Sigmoid colon (tissue), 6 donors: ENCODE measurements at regions not wholly inside any gene's neighbourhood (a gene's known extent, or its start where the extent isn't known, plus 50 kb on each side); places are given as distances from the start of the nearest gene placed in this dataset.

ENCODE experiments used
- DNase-seq: peaks from one replicate; pipeline ENCODE4 v3.0.0-alpha.2; 2019
- H3K27ac ChIP-seq, 4 donors: fragments of 200-600 bp; sonication (generic); one replicate each; pipeline ENCODE4 v1.5.1; 2016 to 2019; ENCODE audit warnings: mild to moderate bottlenecking in 1 of 4
- H3K27me3 ChIP-seq, 3 donors: fragments of 200-600 bp; sonication (generic); one replicate each; pipeline ENCODE4 v1.5.1; 2019; ENCODE audit warnings: mild to moderate bottlenecking in 1 of 3
- H3K36me3 ChIP-seq, 4 donors: fragments of 200-600 bp; sonication (generic); one replicate each; pipeline ENCODE4 v1.5.1; 2016 to 2019
- H3K4me1 ChIP-seq, 4 donors: fragments of 200-600 bp; sonication (generic); one replicate each; pipeline ENCODE4 v1.5.1; 2017 to 2019
- H3K4me3 ChIP-seq, 4 donors: fragments of 200-600 bp; sonication (generic); one replicate each; pipeline ENCODE4 v1.5.1; 2017 to 2019; ENCODE audit warnings: mild to moderate bottlenecking in 2 of 4, moderate library complexity in 1 of 4
- H3K9me3 ChIP-seq, 4 donors: fragments of 200-600 bp in 3 of 4; sonication (generic) in 3 of 4; one replicate each; pipeline versions ENCODE4 v1.5.1 to v1.6.1; 2013 to 2019
- EP300 ChIP-seq, 4 donors: sonication (generic); formaldehyde crosslinking; IDR thresholded peaks; one replicate each; pipeline ENCODE4 v1.6.1; 2017; ENCODE audit warnings: antibody characterized with exemption in 4 of 4
- POLR2A ChIP-seq, 2 donors: fragments of 450-650 bp; IDR thresholded peaks; one replicate each; pipeline ENCODE4 v1.6.1; 2016; ENCODE audit warnings: antibody characterized with exemption in 2 of 2, mild to moderate bottlenecking in 2 of 2, moderate library complexity in 2 of 2
- POLR2AphosphoS5 ChIP-seq, 4 donors: sonication (generic); formaldehyde crosslinking; IDR thresholded peaks; one replicate each; pipeline ENCODE4 v1.6.1; 2017; ENCODE audit warnings: antibody characterized with exemption in 4 of 4
- WGBS, 2 donors: extraction: QIAGEN DNeasy Blood & Tissue Kit; methylation state at CpG; one replicate each; pipeline ENCODE4 v1.1.7; 2013; 5-methylcytosine and 5-hydroxymethylcytosine counted together
- intact Hi-C: fragments of 100-400 bp; cut with DNase I; formaldehyde crosslinking; loops from one replicate; pipeline ENCODE4 v1.15.1; 2023
- TF ChIP-seq, protein P1 (sequence below), 4 experiments: fragments of 450-650 bp in 3 of 4; fragments of 200-600 bp in 1 of 4; IDR thresholded peaks; one replicate each; pipeline ENCODE4 v1.5.1; 2016 to 2019; ENCODE audit warnings: antibody characterized with exemption in 4 of 4, mild to moderate bottlenecking in 3 of 4, moderate library complexity in 2 of 4
- donor health status: healthy with polysubstance abuse.
- donor health status: healthy.

DNA sequence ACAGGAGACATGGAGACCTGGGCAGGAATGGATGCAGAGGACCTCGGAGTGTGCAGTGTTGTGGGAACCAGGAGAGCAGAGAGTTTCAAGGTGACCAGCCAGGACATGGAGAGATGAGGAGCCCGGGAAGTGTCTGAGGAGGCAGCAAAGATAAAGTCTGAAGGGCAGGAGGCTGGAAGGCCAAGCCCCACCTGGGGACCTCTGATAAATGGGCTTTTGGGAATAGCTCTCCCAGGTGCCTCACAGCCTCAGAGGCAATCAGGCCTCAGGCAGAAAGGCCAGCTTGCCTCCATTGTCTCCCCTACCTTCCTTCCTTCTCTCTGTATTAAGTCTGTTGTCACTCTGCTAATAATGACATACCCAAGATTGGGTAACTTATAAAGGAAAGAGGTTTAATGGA, 97.5 kb upstream of the TPM1 start:
- no peak overlapping the region for H3K4me3 ChIP-seq
- peak; percentile 54 for DNase-seq
- no peaks in the 10 kb centered on the region for H3K27me3 ChIP-seq
- WGBS, 2 donors, result 90 to 91% methylated on average over 2 of the region's 2 CpGs
- intact Hi-C loops, result no loop called here
- H3K4me1 ChIP-seq, result peaks cover 2 to 24% (median 23%) of the 10 kb centered on the region in 4 donors
- H3K36me3 ChIP-seq, result no peaks in the 10 kb centered on the region
- TF ChIP-seq POLR2AphosphoS5 (IDR thresholded peaks at IDR 0.05) (no peak), POLR2A (IDR thresholded peaks at IDR 0.05) (no peak), EP300 (IDR thresholded peaks at IDR 0.05) (no peak)
- TF ChIP-seq, protein P1, sequence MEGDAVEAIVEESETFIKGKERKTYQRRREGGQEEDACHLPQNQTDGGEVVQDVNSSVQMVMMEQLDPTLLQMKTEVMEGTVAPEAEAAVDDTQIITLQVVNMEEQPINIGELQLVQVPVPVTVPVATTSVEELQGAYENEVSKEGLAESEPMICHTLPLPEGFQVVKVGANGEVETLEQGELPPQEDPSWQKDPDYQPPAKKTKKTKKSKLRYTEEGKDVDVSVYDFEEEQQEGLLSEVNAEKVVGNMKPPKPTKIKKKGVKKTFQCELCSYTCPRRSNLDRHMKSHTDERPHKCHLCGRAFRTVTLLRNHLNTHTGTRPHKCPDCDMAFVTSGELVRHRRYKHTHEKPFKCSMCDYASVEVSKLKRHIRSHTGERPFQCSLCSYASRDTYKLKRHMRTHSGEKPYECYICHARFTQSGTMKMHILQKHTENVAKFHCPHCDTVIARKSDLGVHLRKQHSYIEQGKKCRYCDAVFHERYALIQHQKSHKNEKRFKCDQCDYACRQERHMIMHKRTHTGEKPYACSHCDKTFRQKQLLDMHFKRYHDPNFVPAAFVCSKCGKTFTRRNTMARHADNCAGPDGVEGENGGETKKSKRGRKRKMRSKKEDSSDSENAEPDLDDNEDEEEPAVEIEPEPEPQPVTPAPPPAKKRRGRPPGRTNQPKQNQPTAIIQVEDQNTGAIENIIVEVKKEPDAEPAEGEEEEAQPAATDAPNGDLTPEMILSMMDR (IDR thresholded peaks at IDR 0.05), result no peak
- no peaks in the 10 kb centered on the region for H3K9me3 ChIP-seq
- no peak overlapping the region for H3K27ac ChIP-seq

DNA sequence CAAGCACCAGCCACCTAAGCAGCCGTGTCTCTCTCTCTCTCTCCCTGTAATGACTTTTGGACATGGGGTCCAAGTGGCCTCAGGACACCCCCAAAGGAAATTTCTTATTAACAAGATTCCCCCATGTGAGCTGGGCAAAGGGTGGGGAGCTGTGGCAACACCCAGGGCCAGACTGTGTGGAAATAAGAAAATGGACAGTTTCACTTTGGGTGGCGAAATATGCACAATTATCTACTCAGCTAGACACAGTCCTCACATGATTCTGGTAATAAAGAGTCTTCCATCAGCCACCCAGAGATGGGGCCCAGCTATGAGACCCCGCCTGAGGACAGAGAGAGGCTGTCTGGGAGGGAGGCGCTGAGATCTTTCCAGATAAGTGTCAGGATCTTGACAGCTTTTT, 96.8 kb upstream of the TPM1 start:
- H3K4me1 ChIP-seq, result peaks cover 0 to 17% (median 16%) of the 10 kb centered on the region in 4 donors
- WGBS, 2 donors, result 83 to 90% methylated on average over 4 of the region's 4 CpGs
- no peak overlapping the region for H3K27ac ChIP-seq
- no peaks in the 10 kb centered on the region for H3K9me3 ChIP-seq
- no peak overlapping the region for H3K4me3 ChIP-seq
- no peaks in the 10 kb centered on the region for H3K36me3 ChIP-seq
- no peak for TF ChIP-seq EP300 (IDR thresholded peaks at IDR 0.05)
- TF ChIP-seq, protein P1 (IDR thresholded peaks at IDR 0.05), result no peak
- no peak for TF ChIP-seq POLR2A (IDR thresholded peaks at IDR 0.05)
- TF ChIP-seq POLR2AphosphoS5 (IDR thresholded peaks at IDR 0.05), result no peak
- DNase-seq, result no peak
- intact Hi-C loops, result no loop called here
- no peaks in the 10 kb centered on the region for H3K27me3 ChIP-seq

DNA sequence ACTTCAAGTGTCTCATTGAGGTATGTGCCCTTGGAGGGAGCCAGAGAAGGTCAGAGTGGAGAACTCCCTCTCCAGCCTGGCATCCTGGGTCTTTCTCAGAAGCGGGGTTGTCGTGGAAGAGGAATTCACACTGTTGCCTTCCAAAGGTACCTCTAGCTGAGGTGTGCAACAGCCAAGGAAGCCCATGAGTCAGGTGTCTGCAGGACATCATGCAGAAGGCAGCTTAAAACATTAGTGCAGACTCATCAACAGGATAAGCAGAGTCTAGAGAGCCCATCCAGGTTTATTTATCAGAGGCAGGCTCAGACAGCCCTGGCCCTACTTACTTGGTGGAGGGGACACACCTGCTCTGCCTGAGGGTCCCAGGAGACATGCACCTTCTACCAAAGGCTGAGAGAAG, 95.6 kb upstream of the TPM1 start:
- intact Hi-C loops, result no loop called here
- DNase-seq, result no peak
- Histone ChIP-seq H3K27ac (no peak overlapping the region), H3K4me3 (no peak overlapping the region), H3K36me3 (no peaks in the 10 kb centered on the region), H3K9me3 (no peaks in the 10 kb centered on the region), H3K4me1 (peaks cover 0 to 5% (median 4%) of the 10 kb centered on the region in 4 donors), H3K27me3 (no peaks in the 10 kb centered on the region)
- WGBS, 2 donors, result 93 to 94% methylated on average over 2 of the region's 2 CpGs
- no peak for TF ChIP-seq EP300 (IDR thresholded peaks at IDR 0.05)
- TF ChIP-seq POLR2A (IDR thresholded peaks at IDR 0.05), result no peak
- no peak for TF ChIP-seq POLR2AphosphoS5 (IDR thresholded peaks at IDR 0.05)
- TF ChIP-seq, protein P1 (IDR thresholded peaks at IDR 0.05), result no peak

DNA sequence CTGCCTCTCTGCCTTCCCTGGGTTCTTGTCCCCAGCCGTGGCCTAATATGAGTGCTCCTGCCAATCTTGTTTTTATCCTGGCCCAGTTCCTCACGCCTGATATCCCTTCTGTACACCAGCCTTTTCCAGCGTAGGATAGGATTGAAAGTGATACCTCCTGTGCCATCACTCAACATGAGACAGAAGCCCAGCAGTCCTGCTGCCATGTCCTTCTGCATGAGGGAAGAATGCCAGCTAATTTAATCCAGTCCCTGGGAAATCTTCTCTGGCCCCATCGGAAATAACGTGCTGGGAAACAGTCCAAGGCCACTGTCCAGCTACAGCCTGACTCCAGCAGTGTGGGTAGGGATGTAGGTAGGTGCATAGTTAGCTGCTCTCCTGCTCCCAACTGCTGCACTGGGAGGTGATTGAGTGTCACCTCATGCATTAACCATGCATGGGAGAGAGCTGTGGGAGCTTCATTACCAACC, 92.0 kb upstream of the TPM1 start:
- H3K36me3 ChIP-seq, result no peaks in the 10 kb centered on the region
- H3K9me3 ChIP-seq, result no peaks in the 10 kb centered on the region
- no peak overlapping the region for H3K4me3 ChIP-seq
- no peak overlapping the region for H3K27ac ChIP-seq
- intact Hi-C loops, result no loop called here
- no peak for TF ChIP-seq EP300 (IDR thresholded peaks at IDR 0.05)
- TF ChIP-seq, protein P1 (IDR thresholded peaks at IDR 0.05), result no peak
- TF ChIP-seq POLR2A (IDR thresholded peaks at IDR 0.05), result no peak
- WGBS, 2 donors, result 79 to 86% methylated on average over 5 of the region's 5 CpGs
- no peak for DNase-seq
- no peaks in the 10 kb centered on the region for H3K4me1 ChIP-seq
- H3K27me3 ChIP-seq, result no peaks in the 10 kb centered on the region

DNA sequence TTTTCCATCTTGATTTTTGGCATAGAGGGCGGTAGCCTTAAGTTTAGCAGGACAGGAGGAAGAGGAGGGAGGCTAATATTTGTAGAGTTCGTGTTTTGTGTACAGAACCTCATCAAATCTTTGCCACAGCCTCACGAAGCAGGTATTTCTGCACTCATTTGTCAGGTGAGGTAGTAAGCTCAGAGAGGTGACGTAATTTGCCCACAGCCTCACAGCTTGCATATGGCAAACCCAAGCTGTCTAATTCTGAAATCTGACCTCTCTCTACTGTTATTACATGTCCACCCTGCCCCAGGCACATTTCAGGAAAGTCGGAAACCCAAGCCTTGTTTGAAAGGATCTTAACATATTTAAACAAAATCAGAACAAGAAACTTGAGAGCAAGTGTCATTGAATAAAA, 91.1 kb upstream of the TPM1 start:
- H3K9me3 ChIP-seq, result no peaks in the 10 kb centered on the region
- 86 to 87% methylated on average over 5 of the region's 5 CpGs for WGBS, 2 donors
- no peaks in the 10 kb centered on the region for H3K36me3 ChIP-seq
- intact Hi-C loops, result no loop called here
- peaks cover 0 to under 1% (median 0%) of the 10 kb centered on the region in 4 donors for H3K4me1 ChIP-seq
- no peak overlapping the region for H3K27ac ChIP-seq
- no peak for DNase-seq
- no peak overlapping the region for H3K4me3 ChIP-seq
- no peak for TF ChIP-seq POLR2AphosphoS5 (IDR thresholded peaks at IDR 0.05)
- no peak for TF ChIP-seq EP300 (IDR thresholded peaks at IDR 0.05)
- TF ChIP-seq POLR2A (IDR thresholded peaks at IDR 0.05), result no peak
- TF ChIP-seq, protein P1 (IDR thresholded peaks at IDR 0.05), result no peak
- no peaks in the 10 kb centered on the region for H3K27me3 ChIP-seq
